A549 (cell line): ENCODE measurements at regions not wholly inside any gene's neighbourhood (a gene's known extent, or its start where the extent isn't known, plus 50 kb on each side); places are given as distances from the start of the nearest gene placed in this dataset.

Experiments
- CEBPB ChIP-seq, 2 experiments: fragments of >200 bp in 1 of 2; sonication (Bioruptor Twin) in 1 of 2; formaldehyde crosslinking in 1 of 2; IDR thresholded peaks; 2 replicates each; pipeline ENCODE4 v1.6.1; 2012 to 2016
- EP300 ChIP-seq, 2 experiments: fragments of >200 bp; sonication (Bioruptor Twin); formaldehyde crosslinking; IDR thresholded peaks; 2 replicates in 1 of 2; 3 replicates in 1 of 2; pipeline ENCODE4 v1.6.1; 2016 to 2017
- FOSL2 ChIP-seq, 2 experiments: fragments of 450-650 bp in 1 of 2; fragments of >200 bp in 1 of 2; sonication (Bioruptor Twin) in 1 of 2; formaldehyde crosslinking; IDR thresholded peaks; 2 replicates each; pipeline versions ENCODE4 v1.5.0 to v1.6.1; 2016 to 2020; ENCODE audit warnings: mild to moderate bottlenecking in 1 of 2, moderate library complexity in 1 of 2
- MAX ChIP-seq: IDR thresholded peaks from 2 replicates; pipeline ENCODE4 v1.6.1; 2012
- NPAS2 ChIP-seq: fragments of 250-450 bp; sonication (Bioruptor Pico); IDR thresholded peaks from 2 replicates; pipeline ENCODE4 v1.8.0; 2022; ENCODE audit warnings: mild to moderate bottlenecking, moderate library complexity, borderline replicate concordance
- POLR2A ChIP-seq: IDR thresholded peaks from 2 replicates; pipeline ENCODE4 v1.6.1; 2012; ENCODE audit warnings: mild to moderate bottlenecking, low read length
- TP53 ChIP-seq: fragments of 250-450 bp; sonication (Bioruptor Pico); IDR thresholded peaks from 2 replicates; pipeline ENCODE4 v1.5.0; 2021; ENCODE audit warnings: mild to moderate bottlenecking, moderate library complexity
- ZFP36 ChIP-seq: fragments of 450-650 bp; IDR thresholded peaks from 2 replicates; pipeline ENCODE4 v1.6.1; 2014; ENCODE audit warnings: borderline replicate concordance; ENCODE audit not compliant: partially characterized antibody
- ZNF302 ChIP-seq: fragments of 250-450 bp; sonication (Bioruptor Pico); IDR thresholded peaks from 2 replicates; pipeline ENCODE4 v1.9.0; 2021; ENCODE audit warnings: inconsistent platforms, mild to moderate bottlenecking, moderate library complexity
- TF ChIP-seq, protein P1 (sequence below): fragments of >200 bp; sonication (Bioruptor Twin); formaldehyde crosslinking; IDR thresholded peaks from 3 replicates; pipeline ENCODE4 v1.5.1; 2016
- TF ChIP-seq, protein P2 (sequence below): fragments of 450-650 bp; IDR thresholded peaks from 2 replicates; pipeline ENCODE4 v1.6.1; 2014; ENCODE audit warnings: antibody characterized with exemption

DNA sequence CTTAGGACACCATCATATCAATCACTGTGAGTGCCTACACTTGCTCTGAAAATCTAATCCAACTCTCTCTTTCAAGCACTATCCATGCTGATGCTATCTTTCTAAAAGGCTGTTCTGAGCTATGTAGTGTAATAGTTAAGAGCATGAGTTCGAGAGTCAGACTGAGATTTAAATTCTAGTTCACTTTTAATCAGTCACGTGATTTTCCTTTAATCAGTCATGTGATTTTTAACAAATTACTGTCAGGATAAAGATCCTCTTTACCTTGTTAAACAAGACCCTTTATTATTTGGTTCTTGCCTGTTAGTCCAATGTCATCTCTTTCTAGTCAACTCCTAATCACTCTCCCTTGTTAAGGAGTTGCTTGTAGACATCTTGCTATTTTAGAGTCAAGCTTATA is 653.0 kb downstream of the RPL10L start:
- TF ChIP-seq FOSL2 (IDR thresholded peaks at IDR 0.05) (no peak), FOSL2 (CRISPR knock-in tag; IDR thresholded peaks at IDR 0.05) (no peak), NPAS2 (CRISPR knock-in tag) (no peak), POLR2A (no peak), ZNF302 (no peak), EP300 (IDR thresholded peaks at IDR 0.05) (no peak), CEBPB (IDR thresholded peaks at IDR 0.05) (no peak), ZFP36 (no peak), TP53 (CRISPR knock-in tag) (no peak), MAX (no peak)
- TF ChIP-seq, protein P1, sequence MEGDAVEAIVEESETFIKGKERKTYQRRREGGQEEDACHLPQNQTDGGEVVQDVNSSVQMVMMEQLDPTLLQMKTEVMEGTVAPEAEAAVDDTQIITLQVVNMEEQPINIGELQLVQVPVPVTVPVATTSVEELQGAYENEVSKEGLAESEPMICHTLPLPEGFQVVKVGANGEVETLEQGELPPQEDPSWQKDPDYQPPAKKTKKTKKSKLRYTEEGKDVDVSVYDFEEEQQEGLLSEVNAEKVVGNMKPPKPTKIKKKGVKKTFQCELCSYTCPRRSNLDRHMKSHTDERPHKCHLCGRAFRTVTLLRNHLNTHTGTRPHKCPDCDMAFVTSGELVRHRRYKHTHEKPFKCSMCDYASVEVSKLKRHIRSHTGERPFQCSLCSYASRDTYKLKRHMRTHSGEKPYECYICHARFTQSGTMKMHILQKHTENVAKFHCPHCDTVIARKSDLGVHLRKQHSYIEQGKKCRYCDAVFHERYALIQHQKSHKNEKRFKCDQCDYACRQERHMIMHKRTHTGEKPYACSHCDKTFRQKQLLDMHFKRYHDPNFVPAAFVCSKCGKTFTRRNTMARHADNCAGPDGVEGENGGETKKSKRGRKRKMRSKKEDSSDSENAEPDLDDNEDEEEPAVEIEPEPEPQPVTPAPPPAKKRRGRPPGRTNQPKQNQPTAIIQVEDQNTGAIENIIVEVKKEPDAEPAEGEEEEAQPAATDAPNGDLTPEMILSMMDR: no peak
- TF ChIP-seq, protein P2, sequence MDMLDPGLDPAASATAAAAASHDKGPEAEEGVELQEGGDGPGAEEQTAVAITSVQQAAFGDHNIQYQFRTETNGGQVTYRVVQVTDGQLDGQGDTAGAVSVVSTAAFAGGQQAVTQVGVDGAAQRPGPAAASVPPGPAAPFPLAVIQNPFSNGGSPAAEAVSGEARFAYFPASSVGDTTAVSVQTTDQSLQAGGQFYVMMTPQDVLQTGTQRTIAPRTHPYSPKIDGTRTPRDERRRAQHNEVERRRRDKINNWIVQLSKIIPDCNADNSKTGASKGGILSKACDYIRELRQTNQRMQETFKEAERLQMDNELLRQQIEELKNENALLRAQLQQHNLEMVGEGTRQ: peak; percentile 75
